Vagina (tissue), 2 donors: ENCODE measurements at regions not wholly inside any gene's neighbourhood (a gene's known extent, or its start where the extent isn't known, plus 50 kb on each side); places are given as distances from the start of the nearest gene placed in this dataset.
"Not testable (repeated sequence)": the region's sequence is repeated elsewhere in the genome, so short reads cannot be mapped to it uniquely, and the experiment has no call there.

Experiments used
- CTCF ChIP-seq, 3 experiments: fragments of 450-650 bp in 2 of 3; fragments of 200-600 bp in 1 of 3; sonication (generic) in 1 of 3; IDR thresholded peaks; one replicate each; pipeline ENCODE4 v1.5.1; 2017 to 2019; ENCODE audit warnings: antibody characterized with exemption in 3 of 3, mild to moderate bottlenecking in 2 of 3, moderate library complexity in 2 of 3
- POLR2AphosphoS5 ChIP-seq, 2 donors: sonication (generic); formaldehyde crosslinking; IDR thresholded peaks; one replicate each; pipeline ENCODE4 v1.9.0; 2017; ENCODE audit warnings: antibody characterized with exemption in 2 of 2, mild to moderate bottlenecking in 2 of 2, low read depth in 1 of 2; ENCODE audit not compliant: insufficient read depth in 1 of 2

GRCh38 chr9:31937737-31938136 is 446.7 kb upstream of the ACO1 start:
- not testable (repeated sequence) for TF ChIP-seq CTCF (IDR thresholded peaks at IDR 0.05); POLR2AphosphoS5 (IDR thresholded peaks at IDR 0.05; ENCODE audit: insufficient read depth in 1 of 2, low read depth in 1 of 2)
